HG03139 (cell line): ENCODE measurements at regions not wholly inside any gene's neighbourhood (a gene's known extent, or its start where the extent isn't known, plus 50 kb on each side); places are given as distances from the start of the nearest gene placed in this dataset.

ENCODE experiments used
- ATAC-seq: cut with Tn5 transposase; IDR thresholded peaks from one replicate; pipeline ENCODE4 v1.9.1; 2021; ENCODE audit not compliant: unreplicated experiment

DNA sequence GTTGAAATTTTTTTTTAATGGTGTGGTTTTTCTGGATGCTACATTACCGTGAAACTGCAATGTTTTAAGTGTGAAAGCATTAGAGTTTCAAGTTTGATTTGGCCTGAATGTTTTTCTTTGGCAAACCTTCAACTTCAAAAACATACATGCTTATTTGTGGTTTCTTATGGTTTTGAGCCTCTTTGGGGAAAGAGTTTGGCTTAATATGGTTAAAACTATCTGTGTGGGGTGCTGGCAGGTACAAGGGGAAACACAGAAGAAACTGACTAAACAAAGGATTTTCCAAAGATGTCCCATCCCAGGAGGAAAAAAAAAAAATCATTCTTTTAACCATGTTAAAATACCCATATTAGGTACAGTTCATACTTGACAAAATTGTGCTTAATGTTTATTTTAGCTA is 121.1 kb downstream of the HGF start:
- ATAC-seq = no peak

DNA sequence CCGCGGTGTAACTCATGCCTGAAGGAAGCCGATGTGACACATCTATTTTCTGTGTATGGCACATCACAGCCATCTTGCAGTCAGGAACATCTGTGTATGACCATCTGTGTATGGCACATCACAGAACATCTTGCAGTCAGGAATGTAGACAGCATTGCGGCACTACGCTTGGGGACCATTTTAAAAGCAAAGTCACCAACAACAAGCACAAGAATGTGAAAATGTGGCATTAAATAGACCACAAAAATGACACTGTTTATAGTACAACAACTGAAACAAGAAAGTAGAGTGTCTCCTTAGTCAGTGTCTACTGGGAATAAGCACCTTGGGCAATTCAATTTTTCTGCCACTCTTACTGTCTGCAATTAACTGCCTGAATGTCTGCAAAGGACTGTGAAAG is 124.4 kb downstream of the HGF start:
- ATAC-seq = no peak

DNA sequence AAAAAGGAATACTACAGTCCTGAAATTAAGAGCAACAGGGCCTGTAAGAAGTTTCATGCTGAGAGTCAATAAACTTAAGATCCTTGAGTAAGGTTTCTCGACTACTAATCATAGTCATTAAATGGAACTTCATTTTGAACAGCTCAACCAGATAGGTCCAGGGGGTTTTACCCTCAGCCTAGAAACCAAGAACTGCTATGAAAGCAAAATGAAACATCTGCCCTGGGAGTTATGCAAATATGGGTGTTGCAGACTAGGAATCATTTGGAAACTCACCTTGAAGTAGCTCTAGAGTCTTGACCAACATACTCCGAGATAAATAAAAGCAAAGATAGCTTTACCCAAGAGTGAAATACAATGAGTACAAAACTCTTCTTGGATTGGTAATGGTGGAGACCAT is 128.0 kb downstream of the HGF start:
- ATAC-seq = no peak

DNA sequence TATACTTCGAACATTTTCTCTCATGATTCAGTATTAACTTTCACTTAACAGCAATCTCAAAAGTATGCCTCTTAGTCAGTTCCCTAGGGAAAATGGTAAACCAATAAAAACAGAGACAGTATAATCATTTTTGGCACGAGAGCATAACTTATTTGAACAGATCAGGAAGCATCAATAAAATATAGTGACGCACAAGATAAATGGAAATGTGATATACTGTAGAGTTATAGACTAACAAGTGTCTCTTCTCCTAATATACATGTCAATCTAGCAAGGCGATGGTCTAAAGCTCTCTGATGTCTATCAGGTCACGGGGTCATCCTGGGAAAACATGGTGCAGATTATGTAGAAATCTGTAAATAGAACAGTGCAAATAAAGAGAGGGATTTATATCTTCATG is 131.6 kb downstream of the HGF start:
- ATAC-seq = no peak

DNA sequence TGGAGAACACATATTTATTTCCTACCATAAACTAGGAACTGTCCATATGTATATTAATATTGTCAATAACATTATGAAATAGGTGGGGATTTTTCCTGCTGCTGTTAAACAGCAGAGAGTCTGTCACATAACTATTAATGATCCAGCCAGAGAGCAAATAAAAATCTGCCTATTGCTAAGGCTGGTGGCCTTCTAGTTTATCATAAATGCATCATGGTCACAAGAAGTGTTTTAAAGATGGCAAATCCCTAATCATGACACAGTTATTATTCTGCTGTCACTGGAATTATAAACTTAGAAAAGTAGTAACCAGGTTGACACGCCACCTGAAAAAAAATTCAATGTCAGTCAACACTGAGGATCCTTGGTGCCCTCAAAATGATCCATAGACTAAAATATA is 132.3 kb downstream of the HGF start:
- ATAC-seq = no peak

DNA sequence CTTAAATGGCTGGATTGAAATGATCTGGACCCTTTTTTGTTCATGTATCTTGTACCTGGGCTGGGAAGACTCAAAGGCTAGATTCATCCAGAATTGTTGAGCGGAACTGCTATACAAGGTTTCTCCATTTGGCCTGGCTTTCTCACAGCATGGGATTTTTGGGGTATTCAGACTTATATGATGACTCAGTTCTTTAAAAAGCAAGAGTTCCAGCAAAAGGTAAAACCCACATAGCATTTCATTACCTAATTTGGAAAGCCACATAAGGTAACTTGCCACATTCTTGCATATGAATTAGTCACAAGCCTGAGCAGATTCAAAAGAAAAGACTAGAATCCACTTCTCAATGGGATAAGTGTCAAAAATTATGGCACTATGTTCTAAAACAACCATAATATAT is 137.4 kb downstream of the HGF start:
- ATAC-seq = no peak

DNA sequence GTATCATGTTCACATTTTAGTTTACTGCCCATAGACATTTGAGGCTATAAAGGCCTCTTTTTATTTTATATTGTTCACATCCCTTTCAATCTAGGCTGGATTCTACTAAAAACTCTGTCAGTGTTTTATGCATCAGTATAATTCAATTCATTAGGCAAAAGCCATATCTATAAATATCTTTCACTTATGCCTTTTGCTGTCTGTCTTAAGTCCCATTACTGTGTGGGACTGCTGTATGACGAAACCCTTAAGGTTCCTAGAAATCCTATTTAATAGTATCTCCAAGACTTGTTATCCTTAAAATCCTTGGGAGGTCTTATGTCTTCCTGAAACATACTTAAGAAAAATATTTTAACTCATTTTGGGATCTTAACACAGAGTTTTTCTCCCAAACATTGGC is 139.2 kb downstream of the HGF start:
- ATAC-seq = no peak

DNA sequence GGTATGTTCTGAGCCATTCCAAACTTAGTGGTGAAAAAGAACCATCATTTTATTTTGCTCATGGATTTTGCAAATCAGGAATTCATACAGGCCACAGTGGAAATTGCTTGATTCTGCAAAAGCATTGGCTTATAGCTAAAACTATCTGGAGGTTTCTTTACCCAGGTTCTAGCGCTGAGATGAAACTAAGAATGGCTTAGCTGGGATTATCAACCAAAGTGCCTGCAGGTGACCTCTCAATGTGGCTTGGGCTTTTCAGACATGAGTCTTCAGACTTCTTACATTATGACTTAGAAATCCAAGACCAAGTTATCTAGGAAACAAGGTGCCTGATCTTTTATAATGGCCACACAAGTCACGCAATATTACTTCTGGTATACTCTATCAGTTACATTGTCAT is 140.1 kb downstream of the HGF start:
- ATAC-seq = no peak

DNA sequence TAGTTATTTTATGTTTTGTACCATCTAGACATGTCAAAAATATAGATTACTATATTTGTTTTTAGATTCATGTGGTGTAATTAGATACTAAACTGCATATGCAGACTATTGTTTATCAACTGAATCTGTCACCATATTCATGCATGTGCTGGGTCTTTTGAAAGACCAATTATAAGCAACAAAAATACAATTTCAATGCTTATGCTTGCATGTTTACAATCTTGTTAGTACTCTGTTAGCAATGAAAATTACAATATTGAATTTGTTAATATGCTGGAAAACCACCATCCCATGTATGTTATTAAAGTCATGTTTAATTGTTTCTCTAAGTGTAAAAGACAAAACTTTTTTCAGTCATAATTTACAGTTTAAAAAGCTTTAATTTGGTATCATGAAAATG is 140.9 kb downstream of the HGF start:
- no peak for ATAC-seq

DNA sequence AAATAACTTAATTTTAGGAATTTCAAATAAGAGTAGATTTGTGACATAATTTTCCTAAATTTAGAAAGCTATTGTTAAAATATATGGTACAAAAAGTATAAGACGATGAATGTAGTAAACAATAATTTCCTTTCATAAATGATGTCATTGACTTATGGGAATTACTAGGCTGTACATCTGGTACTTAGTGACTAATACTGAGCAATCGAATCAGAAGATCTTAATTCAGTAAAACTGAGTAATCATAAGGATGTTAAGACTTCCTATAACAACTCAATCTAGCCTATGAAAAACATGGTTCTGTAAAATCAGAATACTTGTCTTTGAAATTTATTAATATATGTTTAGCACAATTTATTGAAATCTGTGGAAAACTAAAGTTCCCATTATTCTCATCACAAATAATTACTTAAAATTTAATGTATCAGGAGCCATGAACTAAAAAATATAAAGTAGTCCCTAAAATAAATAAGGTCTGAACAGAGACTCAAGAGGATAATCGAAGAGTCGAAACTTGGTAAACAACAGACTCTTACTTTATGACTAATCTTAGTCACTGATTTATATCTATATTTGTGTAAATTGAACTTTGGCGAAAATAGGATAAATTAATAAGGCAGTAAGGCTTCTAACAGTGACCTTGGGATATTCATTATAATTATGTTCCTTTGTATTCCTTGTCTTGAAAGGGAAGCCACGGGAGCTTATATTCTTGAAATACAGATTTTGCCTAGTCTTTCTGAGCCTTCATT is 142.1 kb downstream of the HGF start:
- no peak for ATAC-seq

DNA sequence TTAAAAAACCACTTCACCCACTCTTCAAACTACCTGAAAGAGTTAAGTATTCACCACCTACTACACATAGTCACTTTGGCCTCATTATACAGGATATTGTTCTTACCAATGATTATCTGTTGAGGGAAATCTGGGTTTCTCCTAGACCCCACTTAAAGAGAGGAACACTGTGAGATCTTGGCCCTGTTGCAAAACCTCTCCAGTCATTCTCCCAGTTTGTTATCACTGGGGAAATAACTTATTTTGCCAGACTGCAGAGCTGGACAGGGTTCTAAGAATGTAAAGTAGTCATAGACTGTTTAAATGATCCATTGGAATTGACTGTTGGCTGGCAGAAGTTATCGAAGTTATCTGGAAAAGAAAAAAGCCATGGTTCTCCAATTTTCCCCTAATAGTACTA is 143.8 kb downstream of the HGF start:
- no peak for ATAC-seq

DNA sequence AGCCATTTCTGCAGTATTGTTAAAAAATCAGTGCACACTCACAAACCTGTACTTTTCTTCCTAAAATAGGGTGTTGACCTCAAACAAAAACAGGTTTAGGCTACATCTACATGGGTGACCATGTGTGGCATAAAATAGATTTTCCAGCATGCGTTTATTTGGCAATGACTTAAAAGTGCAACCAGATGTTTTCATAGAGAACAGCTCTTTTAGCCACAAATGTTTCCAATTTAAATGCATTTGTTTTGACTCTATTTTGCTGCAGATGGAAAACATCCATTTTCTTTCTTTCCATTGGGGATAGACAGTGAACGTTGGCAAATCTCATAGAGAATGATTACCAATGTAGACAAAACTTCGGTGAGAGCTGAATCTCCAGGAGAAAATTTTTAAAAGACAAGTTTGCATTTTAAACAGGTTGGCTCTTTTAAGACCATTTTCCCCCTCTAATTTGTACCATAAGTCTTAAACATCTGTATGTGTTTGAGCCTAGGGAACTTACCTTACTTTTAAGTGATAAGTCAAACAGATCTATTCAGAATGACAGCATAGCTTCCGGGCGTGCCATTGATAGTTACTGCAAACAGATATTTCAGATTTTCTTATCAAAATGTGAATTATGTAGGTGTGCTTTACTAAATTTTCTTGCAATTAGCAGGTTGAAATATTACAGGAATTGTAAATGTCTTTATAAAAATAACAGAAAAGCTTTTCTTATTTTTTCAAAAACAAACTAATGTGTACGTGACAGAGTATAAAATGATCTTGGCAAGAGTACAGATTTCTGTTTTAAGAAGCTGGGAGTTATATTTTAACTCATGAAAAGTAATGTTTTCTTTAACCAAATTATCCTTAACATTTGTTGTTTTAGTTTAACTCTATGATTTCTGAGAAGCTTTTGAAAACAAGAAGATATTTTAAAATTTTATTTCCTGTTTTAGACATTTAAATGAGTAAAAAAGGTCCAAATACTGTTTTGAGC is 144.9 kb downstream of the HGF start:
- no peak for ATAC-seq

DNA sequence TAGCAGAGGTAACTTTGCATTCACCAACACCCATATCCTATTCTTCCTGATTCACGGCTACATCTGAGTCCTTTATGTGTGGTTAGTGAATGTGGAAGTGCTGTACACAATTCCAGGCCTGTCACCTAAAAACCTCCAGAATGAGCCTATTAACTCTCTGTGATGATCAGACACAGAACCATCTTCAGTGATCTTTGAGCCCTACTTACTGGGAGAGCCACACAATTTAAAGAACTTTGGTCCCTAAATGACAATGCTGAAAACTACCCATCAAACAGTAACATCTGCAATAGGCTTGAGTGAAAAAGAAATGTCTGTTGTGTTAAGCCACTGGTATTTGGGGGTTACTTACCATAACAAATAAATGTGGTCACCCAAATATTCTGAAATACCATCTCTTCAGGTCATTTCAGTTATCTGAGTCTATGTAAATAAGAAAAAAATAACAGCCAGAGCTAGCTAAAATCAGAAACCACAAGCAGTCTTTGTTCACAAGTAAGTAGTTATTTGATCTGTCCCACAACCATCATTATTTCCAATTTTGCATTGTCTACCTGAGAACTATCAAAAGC is 145.7 kb downstream of the HGF start:
- ATAC-seq = no peak

DNA sequence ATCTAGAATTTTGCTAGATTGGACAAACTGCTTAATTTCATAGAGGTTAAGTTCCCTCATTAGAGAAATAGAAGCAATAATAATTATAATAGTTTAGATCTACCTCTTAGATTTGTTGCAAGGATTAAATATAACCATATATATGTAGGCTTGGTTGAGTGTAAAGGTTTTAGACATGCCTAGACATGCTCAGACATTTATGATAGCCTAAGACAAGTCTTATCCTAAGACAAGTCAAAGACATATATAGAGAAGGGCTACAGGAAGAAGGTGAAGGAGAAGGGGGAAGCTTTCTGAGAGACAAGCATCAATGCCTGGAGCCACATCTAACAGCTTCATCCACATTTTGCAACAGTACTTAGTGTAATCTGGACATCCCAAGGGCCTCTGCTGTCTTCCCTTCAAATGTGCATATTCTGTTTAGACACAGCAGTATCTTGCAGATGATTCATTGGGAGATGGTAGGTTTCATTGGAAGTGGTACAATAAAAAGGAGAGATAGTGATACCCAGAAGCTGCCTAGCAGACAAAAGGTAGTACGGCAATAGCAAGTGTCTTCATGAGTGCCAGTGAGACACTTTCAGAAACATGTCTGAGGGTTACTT is 146.5 kb downstream of the HGF start:
- no peak for ATAC-seq

DNA sequence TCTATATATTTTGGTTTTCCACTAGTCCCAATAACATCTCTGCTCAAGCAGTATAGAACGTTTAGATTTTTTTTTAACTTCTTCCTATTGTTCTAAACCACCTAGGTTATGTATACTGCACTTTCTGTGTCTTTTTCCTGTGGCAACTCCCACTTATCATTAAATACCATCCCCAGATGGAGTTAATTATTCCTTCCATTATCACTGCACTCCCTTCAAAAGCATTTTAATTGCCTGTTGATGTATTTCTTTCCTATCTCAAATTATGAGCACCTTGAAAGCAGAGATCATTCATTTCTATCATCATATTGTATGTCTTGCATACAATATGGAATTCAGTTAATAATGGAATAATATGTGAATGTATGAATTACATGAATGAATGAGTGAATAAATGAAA is 148.0 kb downstream of the HGF start:
- no peak for ATAC-seq

DNA sequence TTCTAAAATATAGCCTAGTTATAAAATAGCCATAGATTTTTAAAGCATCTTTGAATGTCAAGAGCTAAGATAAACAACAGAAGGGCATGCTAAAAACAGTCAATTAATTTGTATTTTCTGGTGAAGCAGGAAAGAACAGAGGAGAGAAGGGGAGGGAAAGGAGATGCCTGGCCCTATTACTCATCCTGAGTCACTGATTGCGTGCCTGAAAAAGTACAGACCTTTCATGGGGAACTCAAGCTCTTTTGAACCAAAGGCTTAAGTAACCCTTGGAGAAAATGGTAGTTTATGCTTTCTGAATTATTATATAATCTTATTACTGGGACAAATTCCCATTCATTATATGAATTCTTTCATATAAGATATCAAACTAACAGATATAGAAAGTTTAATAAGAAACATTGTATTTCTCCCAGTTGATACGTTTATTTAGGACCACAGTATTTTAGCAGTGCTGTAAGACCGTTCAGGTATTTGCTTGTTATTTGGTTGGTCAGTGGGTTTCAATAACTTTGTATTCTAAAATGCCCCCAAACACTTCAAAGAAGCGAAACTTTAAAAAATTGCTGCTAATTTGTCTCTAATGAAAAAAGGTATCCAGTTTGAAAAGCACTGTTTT is 151.3 kb downstream of the HGF start:
- ATAC-seq = no peak

DNA sequence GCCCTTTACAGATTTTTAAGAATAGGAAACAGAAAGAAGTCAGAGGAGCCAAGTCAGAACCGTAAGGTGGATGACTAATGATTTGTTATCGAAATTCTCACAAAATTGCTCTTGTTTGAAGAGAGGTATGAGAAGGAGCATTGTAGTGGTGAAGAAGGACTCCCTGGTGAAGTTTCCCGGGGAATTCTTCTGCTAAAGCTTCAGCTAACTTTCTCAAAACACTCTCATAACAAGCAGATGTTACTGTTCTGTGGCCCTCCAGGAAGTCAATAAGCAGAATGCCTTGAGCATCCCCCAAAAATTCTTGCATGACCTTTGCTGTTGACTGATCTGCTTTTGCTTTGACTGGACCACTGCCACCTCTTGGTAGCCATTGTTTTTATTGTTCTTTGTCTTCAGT is 152.9 kb downstream of the HGF start:
- ATAC-seq = no peak

DNA sequence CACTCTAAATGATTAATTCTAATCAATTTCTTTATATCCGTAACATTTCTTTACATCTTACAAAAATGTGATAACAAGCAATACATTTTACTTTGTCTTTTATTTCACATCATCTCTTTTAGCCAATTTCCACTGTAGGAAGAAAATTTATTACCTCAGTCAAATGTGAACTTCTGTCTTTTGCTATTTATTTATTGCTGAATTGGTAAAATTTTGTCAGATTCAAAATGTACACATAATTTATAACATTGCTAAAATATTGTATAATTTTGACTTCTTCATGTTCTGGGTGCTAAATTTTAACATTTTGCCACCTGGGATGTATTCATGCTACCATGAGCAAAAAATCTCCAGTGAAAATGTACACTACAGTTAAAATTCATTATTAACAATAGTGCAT is 158.0 kb downstream of the HGF start:
- ATAC-seq = no peak

DNA sequence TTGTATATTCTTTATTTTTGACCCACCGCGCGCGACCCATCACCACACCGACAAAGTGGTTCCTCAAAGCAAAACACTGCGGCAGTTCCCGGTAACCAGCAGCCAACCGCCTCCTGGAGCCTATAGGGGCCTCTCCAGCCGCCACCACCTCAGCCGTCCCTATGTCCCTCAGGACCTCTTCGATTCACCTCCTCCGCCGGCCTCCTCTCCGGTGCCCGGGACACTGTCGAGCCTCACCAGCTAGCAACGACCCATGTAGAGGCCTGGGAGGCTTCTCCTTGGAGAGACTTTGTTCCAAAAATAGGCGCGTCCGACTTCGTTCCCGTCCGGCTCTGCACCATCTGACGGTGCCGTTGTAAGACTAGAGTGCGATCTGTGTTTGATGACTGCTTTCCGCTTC is 158.8 kb downstream of the HGF start:
- ATAC-seq = no peak

DNA sequence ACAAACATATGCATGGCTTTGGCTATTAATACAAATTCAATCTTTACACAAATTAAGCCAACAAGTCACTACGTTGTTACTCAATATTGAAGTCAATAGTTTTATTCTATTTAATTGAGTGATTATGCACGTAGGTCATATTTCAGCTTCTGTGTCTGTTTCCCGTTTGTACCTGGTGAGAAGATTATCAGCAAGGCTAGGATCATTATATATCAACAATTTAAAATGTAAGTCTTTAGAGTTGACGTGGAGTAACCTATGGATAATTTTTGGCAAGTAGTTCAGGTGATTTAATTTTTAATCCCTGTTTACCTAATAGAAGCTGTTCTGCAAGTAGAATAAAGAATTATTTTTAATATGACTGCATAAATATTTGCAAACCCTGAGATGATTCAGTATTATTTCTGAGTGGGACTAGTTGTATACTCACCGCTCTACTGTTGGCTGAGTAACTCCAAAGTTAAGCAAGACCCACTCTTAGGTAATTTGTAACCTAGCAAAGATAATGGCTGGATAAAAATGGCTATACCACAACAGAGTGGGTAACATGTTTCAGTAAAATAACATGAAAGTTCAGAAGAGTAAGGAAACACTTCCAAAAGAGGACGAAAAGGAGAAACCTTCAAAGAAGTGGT is 161.0 kb downstream of the HGF start:
- ATAC-seq = no peak

DNA sequence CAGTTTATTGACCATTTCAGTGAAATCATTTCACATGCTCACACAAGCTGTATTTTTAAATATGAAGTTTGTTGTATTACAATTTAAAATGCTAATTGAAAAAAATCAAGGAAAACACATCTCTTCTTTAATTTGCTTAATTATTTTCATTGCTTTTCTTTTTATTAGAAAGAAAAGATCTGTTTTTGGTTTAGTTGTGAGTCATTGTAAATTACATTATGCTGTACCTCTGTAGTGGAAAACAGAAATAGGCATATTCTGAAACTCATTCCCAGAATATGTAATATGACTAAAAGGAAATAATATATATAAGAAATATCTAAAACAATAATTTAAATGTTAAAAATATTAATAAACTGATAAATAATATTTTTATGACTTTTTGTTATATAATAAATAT is 161.9 kb downstream of the HGF start:
- no peak for ATAC-seq
